Stomach (tissue), 8 donors: ENCODE measurements at regions not wholly inside any gene's neighbourhood (a gene's known extent, or its start where the extent isn't known, plus 50 kb on each side); places are given as distances from the start of the nearest gene placed in this dataset.
"Not testable (repeated sequence)": the region's sequence is repeated elsewhere in the genome, so short reads cannot be mapped to it uniquely, and the experiment has no call there.

Experiments used
- DNase-seq, 2 donors: peaks; one replicate each; pipeline versions ENCODE4 v3.0.0 to v3.0.0-alpha.2; 2013 to 2019
- H3K27ac ChIP-seq, 5 donors: fragments of 200-600 bp in 4 of 5; sonication (generic) in 4 of 5; one replicate each; pipeline ENCODE4 v1.5.1; 2013 to 2019; ENCODE audit warnings: mild to moderate bottlenecking in 1 of 5, moderate library complexity in 1 of 5
- H3K27me3 ChIP-seq, 3 donors: fragments of 200-600 bp; sonication (generic); one replicate each; pipeline ENCODE4 v1.5.1; 2017 to 2019; ENCODE audit warnings: mixed run types in 1 of 3
- H3K36me3 ChIP-seq, 4 donors: fragments of 200-600 bp; sonication (generic); 1 replicate in 3 of 4; 2 replicates in 1 of 4; pipeline ENCODE4 v1.5.1; 2016 to 2019
- H3K4me1 ChIP-seq, 4 donors: fragments of 200-600 bp; sonication (generic); one replicate each; pipeline ENCODE4 v1.5.1; 2016 to 2019
- H3K4me3 ChIP-seq, 4 donors: fragments of 200-600 bp; sonication (generic) in 3 of 4; one replicate each; pipeline ENCODE4 v1.5.1; 2016 to 2019; ENCODE audit warnings: mild to moderate bottlenecking in 1 of 4
- H3K9me3 ChIP-seq, 4 donors: fragments of 200-600 bp; sonication (generic); one replicate each; pipeline ENCODE4 v1.5.1; 2016 to 2019
- EP300 ChIP-seq: sonication (generic); formaldehyde crosslinking; IDR thresholded peaks from one replicate; pipeline ENCODE4 v1.6.1; 2017; ENCODE audit warnings: antibody characterized with exemption
- POLR2A ChIP-seq, 4 donors: fragments of 450-650 bp; IDR thresholded peaks; one replicate each; pipeline ENCODE4 v1.6.1; 2016; ENCODE audit warnings: antibody characterized with exemption in 4 of 4, control low read depth in 2 of 4, mild to moderate bottlenecking in 1 of 4, moderate library complexity in 1 of 4
- POLR2AphosphoS5 ChIP-seq, 3 donors: sonication (generic); formaldehyde crosslinking; IDR thresholded peaks; one replicate each; pipeline ENCODE4 v1.6.1; 2016; ENCODE audit warnings: antibody characterized with exemption in 3 of 3
- WGBS, 5 donors: extraction: QIAGEN DNeasy Blood & Tissue Kit in 3 of 5; methylation state at CpG; one replicate each; pipeline versions ENCODE4 v1.1.5 to v1.1.7; 2013 to 2018; 5-methylcytosine and 5-hydroxymethylcytosine counted together
- intact Hi-C: fragments of 100-400 bp; cut with DNase I; formaldehyde crosslinking; loops from one replicate; pipeline ENCODE4 v1.15.1; 2023; ENCODE audit warnings: low total_unique reads
- TF ChIP-seq, protein P1 (sequence below), 7 experiments: fragments of 450-650 bp in 4 of 7; fragments of 200-600 bp in 3 of 7; sonication (generic) in 3 of 7; IDR thresholded peaks; one replicate each; pipeline ENCODE4 v1.5.1; 2016 to 2019; ENCODE audit warnings: antibody characterized with exemption in 7 of 7, control low read depth in 2 of 7, mild to moderate bottlenecking in 1 of 7
- donor health status: healthy with polysubstance abuse.
- donor health status: Bipolar disorder and iron deficiency.
- donor health status: healthy.

DNA sequence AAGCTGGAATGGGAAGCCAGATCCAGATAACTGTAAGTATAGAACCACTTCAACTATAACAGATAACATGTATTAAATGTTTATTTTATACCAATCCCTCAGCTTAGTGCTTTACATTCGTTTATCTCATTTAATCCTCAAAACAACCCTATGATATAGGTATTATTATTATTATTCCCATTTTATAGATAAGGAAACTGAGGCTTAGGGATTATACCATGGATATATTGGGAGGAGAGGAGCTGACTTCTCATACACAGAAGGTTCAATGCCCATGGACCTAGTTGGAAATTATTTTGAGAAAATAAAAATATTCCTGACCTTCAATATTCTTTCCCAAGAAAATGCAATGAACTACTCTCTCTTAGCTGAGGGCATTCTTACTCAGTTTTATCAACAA lies 140.4 kb upstream of the C11orf58 start:
- no peak for TF ChIP-seq EP300
- TF ChIP-seq POLR2A (IDR thresholded peaks at IDR 0.05) = no peak
- TF ChIP-seq, protein P1, sequence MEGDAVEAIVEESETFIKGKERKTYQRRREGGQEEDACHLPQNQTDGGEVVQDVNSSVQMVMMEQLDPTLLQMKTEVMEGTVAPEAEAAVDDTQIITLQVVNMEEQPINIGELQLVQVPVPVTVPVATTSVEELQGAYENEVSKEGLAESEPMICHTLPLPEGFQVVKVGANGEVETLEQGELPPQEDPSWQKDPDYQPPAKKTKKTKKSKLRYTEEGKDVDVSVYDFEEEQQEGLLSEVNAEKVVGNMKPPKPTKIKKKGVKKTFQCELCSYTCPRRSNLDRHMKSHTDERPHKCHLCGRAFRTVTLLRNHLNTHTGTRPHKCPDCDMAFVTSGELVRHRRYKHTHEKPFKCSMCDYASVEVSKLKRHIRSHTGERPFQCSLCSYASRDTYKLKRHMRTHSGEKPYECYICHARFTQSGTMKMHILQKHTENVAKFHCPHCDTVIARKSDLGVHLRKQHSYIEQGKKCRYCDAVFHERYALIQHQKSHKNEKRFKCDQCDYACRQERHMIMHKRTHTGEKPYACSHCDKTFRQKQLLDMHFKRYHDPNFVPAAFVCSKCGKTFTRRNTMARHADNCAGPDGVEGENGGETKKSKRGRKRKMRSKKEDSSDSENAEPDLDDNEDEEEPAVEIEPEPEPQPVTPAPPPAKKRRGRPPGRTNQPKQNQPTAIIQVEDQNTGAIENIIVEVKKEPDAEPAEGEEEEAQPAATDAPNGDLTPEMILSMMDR (IDR thresholded peaks at IDR 0.05) = no peak
- no peak for TF ChIP-seq POLR2AphosphoS5 (IDR thresholded peaks at IDR 0.05)
- WGBS, 5 donors = 29 to 43% (median 40%) methylated on average over 1 of the region's 1 CpG

DNA sequence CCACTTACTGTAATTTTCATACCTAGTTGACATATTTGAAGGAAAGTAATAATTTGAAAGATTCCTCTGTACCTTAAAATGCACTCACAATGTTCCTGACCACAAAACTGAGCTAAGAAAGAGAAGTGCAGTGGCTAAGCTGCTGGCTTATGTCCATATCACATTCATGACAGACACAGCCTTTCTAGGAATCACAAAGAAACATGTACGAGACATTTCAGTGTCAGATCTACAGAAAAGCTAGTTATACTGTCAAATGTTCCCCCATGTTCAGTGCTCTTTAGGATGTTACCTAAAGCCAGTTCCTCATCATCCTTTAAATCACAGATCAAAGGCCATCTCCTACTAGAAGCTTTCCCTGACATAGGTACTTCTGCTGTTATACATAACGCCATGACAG lies 142.2 kb upstream of the C11orf58 start:
- intact Hi-C loops = no loop called here
- no peaks in the 10 kb centered on the region for H3K36me3 ChIP-seq
- H3K9me3 ChIP-seq = no peaks in the 10 kb centered on the region
- no peak for DNase-seq
- TF ChIP-seq POLR2A (IDR thresholded peaks at IDR 0.05) (no peak), POLR2AphosphoS5 (IDR thresholded peaks at IDR 0.05) (no peak), EP300 (no peak)
- WGBS, 5 donors = 75 to 91% (median 80%) methylated on average over 2 of the region's 2 CpGs
- H3K27ac ChIP-seq = no peak overlapping the region
- H3K27me3 ChIP-seq = no peaks in the 10 kb centered on the region
- no peak overlapping the region for H3K4me3 ChIP-seq
- H3K4me1 ChIP-seq = no peaks in the 10 kb centered on the region

More for the DNA sequence above, 140.4 kb upstream of the C11orf58 start:
- no peaks in the 10 kb centered on the region for H3K36me3 ChIP-seq
- no peaks in the 10 kb centered on the region for H3K9me3 ChIP-seq
- intact Hi-C loops = no loop called here
- peaks cover 0 to 5% (median 0%) of the 10 kb centered on the region in 3 donors for H3K27me3 ChIP-seq
- no peak for DNase-seq
- no peak overlapping the region for H3K27ac ChIP-seq
- no peaks in the 10 kb centered on the region for H3K4me1 ChIP-seq
- no peak overlapping the region for H3K4me3 ChIP-seq

DNA sequence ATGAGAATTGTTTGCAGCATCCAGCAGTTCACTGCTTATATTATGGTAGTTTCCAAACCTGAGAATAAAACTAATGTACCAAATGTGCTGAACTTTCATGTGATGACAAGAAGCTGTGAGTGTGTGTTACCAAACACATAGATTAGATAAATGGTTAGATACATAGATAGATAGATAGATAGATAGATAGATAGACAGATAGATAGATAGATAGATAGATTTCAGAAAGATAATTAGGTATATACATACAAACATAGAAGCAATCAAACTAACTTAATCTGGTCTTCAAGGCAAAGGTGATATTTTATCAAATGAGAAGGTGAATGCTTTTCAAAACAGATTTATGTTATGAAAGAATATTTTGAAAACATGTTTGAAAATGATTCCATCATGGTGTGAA lies 147.3 kb upstream of the C11orf58 start:
- H3K27ac ChIP-seq = no peak overlapping the region
- H3K4me1 ChIP-seq = no peaks in the 10 kb centered on the region
- no peaks in the 10 kb centered on the region for H3K9me3 ChIP-seq
- intact Hi-C loops = no loop called here
- TF ChIP-seq EP300 (no peak), POLR2A (IDR thresholded peaks at IDR 0.05) (no peak), POLR2AphosphoS5 (IDR thresholded peaks at IDR 0.05) (no peak)
- TF ChIP-seq, protein P1 (IDR thresholded peaks at IDR 0.05) = no peak
- H3K4me3 ChIP-seq = no peak overlapping the region
- H3K36me3 ChIP-seq = no peaks in the 10 kb centered on the region
- no peak for DNase-seq
- no peaks in the 10 kb centered on the region for H3K27me3 ChIP-seq

DNA sequence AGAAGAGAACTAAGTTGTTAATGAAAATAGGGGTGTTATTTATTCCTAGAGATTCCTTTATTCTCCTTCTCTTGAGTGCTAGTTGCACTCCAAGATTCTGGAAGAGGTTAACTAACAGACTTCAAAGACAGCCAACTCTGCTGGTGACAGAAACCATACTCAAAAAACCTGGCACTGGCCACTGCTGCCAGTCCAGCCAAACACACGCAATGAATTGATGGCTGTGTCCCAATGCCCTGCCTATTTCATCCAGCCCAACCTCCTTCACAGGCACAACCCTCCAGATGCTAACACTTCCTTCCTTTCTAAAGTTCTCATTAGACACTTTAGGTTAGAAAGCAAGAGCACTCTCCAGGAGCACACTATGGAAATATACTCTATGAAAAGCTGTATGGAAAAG lies 150.8 kb upstream of the C11orf58 start:
- Histone ChIP-seq H3K9me3 (no peaks in the 10 kb centered on the region), H3K27ac (no peak overlapping the region), H3K4me1 (no peaks in the 10 kb centered on the region), H3K4me3 (no peak overlapping the region), H3K27me3 (no peaks in the 10 kb centered on the region), H3K36me3 (no peaks in the 10 kb centered on the region)
- 7 to 21% (median 11%) methylated on average over 1 of the region's 1 CpG for WGBS, 5 donors
- peak; percentile 25 to 28 for DNase-seq
- intact Hi-C loops = no loop called here
- TF ChIP-seq, protein P1 (IDR thresholded peaks at IDR 0.05) = no peak
- TF ChIP-seq POLR2A (IDR thresholded peaks at IDR 0.05) (no peak), EP300 (no peak), POLR2AphosphoS5 (IDR thresholded peaks at IDR 0.05) (no peak)

DNA sequence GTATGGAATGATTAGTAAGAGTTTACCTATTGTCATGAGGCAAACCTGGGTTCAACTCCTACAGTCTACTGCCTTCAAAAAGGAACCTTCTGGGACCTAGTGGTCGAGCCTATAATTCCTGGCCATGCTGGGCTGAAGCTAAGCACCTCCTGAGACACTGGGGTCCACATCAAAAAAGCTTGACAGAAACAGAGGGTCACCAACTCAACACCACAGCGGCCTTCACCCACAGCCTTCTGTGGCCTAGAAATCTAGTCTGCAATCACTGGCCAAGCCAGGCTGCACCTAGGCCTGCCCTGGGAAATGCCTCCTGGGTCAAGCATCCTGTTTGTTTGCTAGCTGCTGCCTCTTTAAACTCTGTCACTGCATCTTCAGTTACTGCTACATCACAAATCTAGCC lies 153.9 kb upstream of the C11orf58 start:
- intact Hi-C loops = no loop called here
- DNase-seq = no peak
- Histone ChIP-seq H3K27me3 (no peaks in the 10 kb centered on the region), H3K4me3 (no peak overlapping the region), H3K9me3 (no peaks in the 10 kb centered on the region), H3K36me3 (no peaks in the 10 kb centered on the region), H3K4me1 (no peaks in the 10 kb centered on the region), H3K27ac (no peak overlapping the region)
- 71 to 91% (median 90%) methylated on average over 2 of the region's 2 CpGs for WGBS, 5 donors
- TF ChIP-seq, protein P1 (IDR thresholded peaks at IDR 0.05) = no peak
- TF ChIP-seq POLR2AphosphoS5 (IDR thresholded peaks at IDR 0.05) (no peak), POLR2A (IDR thresholded peaks at IDR 0.05) (no peak), EP300 (no peak)

DNA sequence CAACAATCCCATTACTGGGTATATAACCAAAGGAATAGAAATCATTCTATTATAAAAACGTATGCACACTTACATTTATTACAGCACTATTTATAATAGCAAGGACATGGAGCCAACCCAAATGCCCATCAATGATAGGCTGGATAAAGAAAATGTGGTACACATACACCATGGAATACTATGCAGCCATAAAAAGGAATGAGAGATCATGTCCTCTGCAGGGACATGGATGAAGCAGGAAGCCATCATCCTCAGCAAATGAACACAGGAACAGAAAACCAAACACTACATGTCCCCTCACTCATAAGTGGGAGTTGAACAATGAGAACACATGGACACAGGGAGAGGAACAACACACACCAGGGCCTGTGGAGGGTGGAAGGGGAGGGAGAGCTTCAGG lies 157.4 kb upstream of the C11orf58 start:
- WGBS, 5 donors = 68 to 90% (median 79%) methylated on average over 1 of the region's 1 CpG
- H3K9me3 ChIP-seq, H3K4me1 ChIP-seq, H3K27me3 ChIP-seq, H3K27ac ChIP-seq, DNase-seq, H3K36me3 ChIP-seq, intact Hi-C loops, H3K4me3 ChIP-seq: not testable (repeated sequence)
